Liver (tissue), 3 donors: ENCODE measurements at regions not wholly inside any gene's neighbourhood (a gene's known extent, or its start where the extent isn't known, plus 50 kb on each side); places are given as distances from the start of the nearest gene placed in this dataset.

ENCODE experiments used
- CTCF ChIP-seq: fragments of 150-350 bp; IDR thresholded peaks from 2 replicates; pipeline ENCODE4 v1.5.1; 2017; ENCODE audit warnings: improper control_type of control experiment, low read depth, low read length; ENCODE audit not compliant: missing input control
- EGR1 ChIP-seq, 2 donors: IDR thresholded peaks; 2 replicates each; pipeline ENCODE4 v1.6.1; 2016 to 2018; ENCODE audit warnings: antibody characterized with exemption in 2 of 2, low read depth in 2 of 2
- HNF4G ChIP-seq: IDR thresholded peaks from 2 replicates; pipeline ENCODE4 v1.6.1; 2016; ENCODE audit warnings: antibody characterized with exemption
- RAD21 ChIP-seq, 2 donors: IDR thresholded peaks; 2 replicates each; pipeline ENCODE4 v1.6.1; 2016; ENCODE audit warnings: antibody characterized with exemption in 2 of 2, mild to moderate bottlenecking in 2 of 2
- SP1 ChIP-seq: IDR thresholded peaks from 2 replicates; pipeline ENCODE4 v1.6.1; 2018; ENCODE audit warnings: antibody characterized with exemption, mild to moderate bottlenecking
- TAF1 ChIP-seq: conservative IDR thresholded peaks from 2 replicates; pipeline ENCODE4 v1.6.1; 2016; ENCODE audit warnings: antibody characterized with exemption, mild to moderate bottlenecking
- YY1 ChIP-seq: IDR thresholded peaks from 2 replicates; pipeline ENCODE4 v1.6.1; 2016; ENCODE audit warnings: antibody characterized with exemption, mild to moderate bottlenecking
- TF ChIP-seq, protein P1 (sequence below): IDR thresholded peaks from 2 replicates; pipeline ENCODE4 v1.6.1; 2016; ENCODE audit warnings: antibody characterized with exemption, mild to moderate bottlenecking
- TF ChIP-seq, protein P2 (sequence below): IDR thresholded peaks from 2 replicates; pipeline ENCODE4 v1.6.1; 2016; ENCODE audit warnings: antibody characterized with exemption
- donor health status: healthy.
- donor health status: healthy.

DNA sequence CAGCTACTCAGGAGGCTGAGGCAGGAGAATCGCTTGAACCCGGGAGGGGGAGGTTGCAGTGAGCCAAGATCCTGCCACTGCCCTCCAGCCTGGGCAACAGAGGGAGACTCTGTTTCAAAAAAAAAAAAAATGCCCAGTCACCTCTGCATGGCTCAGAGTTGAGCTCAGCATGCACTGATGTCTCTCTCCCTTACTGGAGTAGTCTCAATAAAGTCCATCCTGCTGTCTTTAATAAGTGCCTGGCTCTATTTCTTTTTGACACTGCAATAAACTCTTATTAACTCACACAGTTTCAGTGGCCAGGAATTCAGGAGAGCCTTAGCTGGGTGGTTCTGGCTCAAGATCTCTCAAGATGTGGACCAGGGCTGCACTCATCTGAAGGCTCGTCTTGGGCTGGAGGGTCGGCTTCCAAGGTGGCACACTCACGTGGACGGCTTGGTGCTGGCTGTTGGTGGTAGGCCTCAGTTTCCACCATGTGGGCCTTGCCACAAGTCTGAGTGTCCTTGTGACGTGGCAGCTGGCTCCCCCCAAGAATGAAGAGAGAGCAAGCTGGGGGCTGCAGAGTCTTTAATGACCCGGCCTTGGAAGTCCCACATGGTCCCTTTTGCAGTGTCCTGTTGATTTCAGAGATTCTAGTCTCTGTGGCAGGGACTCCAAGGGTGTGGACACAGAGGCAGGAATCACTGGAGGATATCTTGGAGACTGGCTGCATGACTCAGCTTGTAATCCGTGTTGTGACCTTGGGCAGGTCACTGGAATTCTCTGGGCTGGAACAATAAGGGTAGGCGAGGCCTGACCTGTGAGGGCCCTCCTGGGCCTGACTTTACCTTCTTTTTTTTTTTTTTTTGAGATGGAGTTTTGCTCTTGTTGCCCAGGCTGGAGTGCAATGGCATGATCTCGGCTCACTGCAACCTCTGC is 85.9 kb upstream of the KMT2C start:
- TF ChIP-seq CTCF (no peak), EGR1 (IDR thresholded peaks at IDR 0.05; ENCODE audit: low read depth in 2 of 2) (no peak), SP1 (no peak), HNF4G (no peak), TAF1 (no peak), YY1 (no peak), RAD21 (IDR thresholded peaks at IDR 0.05) (no peak)
- TF ChIP-seq, protein P1, sequence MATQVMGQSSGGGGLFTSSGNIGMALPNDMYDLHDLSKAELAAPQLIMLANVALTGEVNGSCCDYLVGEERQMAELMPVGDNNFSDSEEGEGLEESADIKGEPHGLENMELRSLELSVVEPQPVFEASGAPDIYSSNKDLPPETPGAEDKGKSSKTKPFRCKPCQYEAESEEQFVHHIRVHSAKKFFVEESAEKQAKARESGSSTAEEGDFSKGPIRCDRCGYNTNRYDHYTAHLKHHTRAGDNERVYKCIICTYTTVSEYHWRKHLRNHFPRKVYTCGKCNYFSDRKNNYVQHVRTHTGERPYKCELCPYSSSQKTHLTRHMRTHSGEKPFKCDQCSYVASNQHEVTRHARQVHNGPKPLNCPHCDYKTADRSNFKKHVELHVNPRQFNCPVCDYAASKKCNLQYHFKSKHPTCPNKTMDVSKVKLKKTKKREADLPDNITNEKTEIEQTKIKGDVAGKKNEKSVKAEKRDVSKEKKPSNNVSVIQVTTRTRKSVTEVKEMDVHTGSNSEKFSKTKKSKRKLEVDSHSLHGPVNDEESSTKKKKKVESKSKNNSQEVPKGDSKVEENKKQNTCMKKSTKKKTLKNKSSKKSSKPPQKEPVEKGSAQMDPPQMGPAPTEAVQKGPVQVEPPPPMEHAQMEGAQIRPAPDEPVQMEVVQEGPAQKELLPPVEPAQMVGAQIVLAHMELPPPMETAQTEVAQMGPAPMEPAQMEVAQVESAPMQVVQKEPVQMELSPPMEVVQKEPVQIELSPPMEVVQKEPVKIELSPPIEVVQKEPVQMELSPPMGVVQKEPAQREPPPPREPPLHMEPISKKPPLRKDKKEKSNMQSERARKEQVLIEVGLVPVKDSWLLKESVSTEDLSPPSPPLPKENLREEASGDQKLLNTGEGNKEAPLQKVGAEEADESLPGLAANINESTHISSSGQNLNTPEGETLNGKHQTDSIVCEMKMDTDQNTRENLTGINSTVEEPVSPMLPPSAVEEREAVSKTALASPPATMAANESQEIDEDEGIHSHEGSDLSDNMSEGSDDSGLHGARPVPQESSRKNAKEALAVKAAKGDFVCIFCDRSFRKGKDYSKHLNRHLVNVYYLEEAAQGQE: no peak
- TF ChIP-seq, protein P2, sequence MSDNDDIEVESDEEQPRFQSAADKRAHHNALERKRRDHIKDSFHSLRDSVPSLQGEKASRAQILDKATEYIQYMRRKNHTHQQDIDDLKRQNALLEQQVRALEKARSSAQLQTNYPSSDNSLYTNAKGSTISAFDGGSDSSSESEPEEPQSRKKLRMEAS: no peak
